BLaER1 (cell line): ENCODE measurements at regions not wholly inside any gene's neighbourhood (a gene's known extent, or its start where the extent isn't known, plus 50 kb on each side); places are given as distances from the start of the nearest gene placed in this dataset.

Source experiments
- H3K27ac ChIP-seq: shearing (Covaris generic); formaldehyde crosslinking; 2 replicates; pipeline ENCODE4 v1.8.1; 2022
- H3K27me3 ChIP-seq: shearing (Covaris generic); formaldehyde crosslinking; 2 replicates; pipeline ENCODE4 v1.8.1; 2022
- H3K36me3 ChIP-seq: shearing (Covaris generic); formaldehyde crosslinking; 2 replicates; pipeline ENCODE4 v1.8.1; 2022
- H3K4me1 ChIP-seq: shearing (Covaris generic); formaldehyde crosslinking; 2 replicates; pipeline ENCODE4 v1.8.1; 2022
- H3K4me2 ChIP-seq: shearing (Covaris generic); formaldehyde crosslinking; 2 replicates; pipeline ENCODE4 v1.8.1; 2022
- H3K4me3 ChIP-seq: shearing (Covaris generic); formaldehyde crosslinking; 2 replicates; pipeline ENCODE4 v1.8.1; 2022
- H3K9ac ChIP-seq: shearing (Covaris generic); formaldehyde crosslinking; 2 replicates; pipeline ENCODE4 v1.8.1; 2022
- H3K9me3 ChIP-seq: shearing (Covaris generic); formaldehyde crosslinking; 2 replicates; pipeline ENCODE4 v1.8.1; 2022
- H4K20me1 ChIP-seq: shearing (Covaris generic); formaldehyde crosslinking; 2 replicates; pipeline ENCODE4 v1.8.1; 2022
- Cebpa-rat ChIP-seq: shearing (Covaris generic); IDR thresholded peaks from 2 replicates; pipeline ENCODE4 v1.8.1; 2022

DNA sequence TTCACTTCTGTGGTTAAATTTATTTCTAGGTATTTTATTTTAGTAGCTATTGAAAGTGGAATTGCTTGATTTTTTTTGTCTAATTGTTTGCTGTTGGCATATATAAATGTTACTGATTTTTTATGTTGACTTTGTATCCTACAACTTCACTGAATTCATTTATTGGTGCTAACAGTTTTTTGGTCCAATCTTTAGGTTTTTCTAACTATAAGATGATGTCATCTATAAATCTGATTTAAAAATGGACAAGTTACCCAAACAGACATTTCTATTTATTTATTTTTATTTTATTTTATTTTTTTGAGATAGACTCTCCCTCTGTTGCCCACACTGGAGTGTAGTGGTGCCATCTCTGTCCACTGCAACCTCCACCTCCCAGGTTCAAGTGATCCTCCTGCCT lies 162.3 kb downstream of the COX7C start:
- no peak for TF ChIP-seq Cebpa-rat
- H3K27me3 ChIP-seq: no peaks in the 10 kb centered on the region
- H3K4me1 ChIP-seq: no peaks in the 10 kb centered on the region

DNA sequence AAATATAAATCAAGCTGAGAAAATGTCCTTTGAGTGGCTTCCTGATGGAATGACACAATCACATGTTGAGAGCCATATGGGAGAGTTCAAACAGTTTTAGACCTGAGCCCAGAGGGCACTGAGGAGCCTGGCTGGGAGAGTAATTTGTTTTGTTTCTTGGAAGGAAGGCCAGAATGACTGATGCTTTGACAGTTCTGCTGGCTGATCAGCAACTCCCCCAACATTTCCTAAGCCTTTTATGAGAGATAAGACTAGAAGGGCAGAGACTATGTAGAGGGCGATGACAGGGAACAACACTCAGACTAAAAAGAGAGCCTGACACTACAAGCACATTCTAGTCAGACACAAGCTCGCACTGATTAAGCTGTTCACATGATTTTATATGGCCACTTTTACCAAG lies 169.2 kb downstream of the COX7C start:
- no peak overlapping the region for H3K9ac ChIP-seq
- H3K9me3 ChIP-seq: no peaks in the 10 kb centered on the region
- H3K4me2 ChIP-seq: no peak overlapping the region
- H3K27ac ChIP-seq: no peak overlapping the region
- no peaks in the 10 kb centered on the region for H3K36me3 ChIP-seq
- no peak for TF ChIP-seq Cebpa-rat
- no peaks in the 10 kb centered on the region for H3K27me3 ChIP-seq
- H3K4me1 ChIP-seq: no peaks in the 10 kb centered on the region
- H3K4me3 ChIP-seq: no peak overlapping the region
- no peaks in the 10 kb centered on the region for H4K20me1 ChIP-seq

More for the DNA sequence above, 162.3 kb downstream of the COX7C start:
- H3K4me3 ChIP-seq: no peak overlapping the region
- no peak overlapping the region for H3K4me2 ChIP-seq
- no peaks in the 10 kb centered on the region for H4K20me1 ChIP-seq
- H3K9me3 ChIP-seq: no peaks in the 10 kb centered on the region
- H3K27ac ChIP-seq: no peak overlapping the region
- no peaks in the 10 kb centered on the region for H3K36me3 ChIP-seq
- H3K9ac ChIP-seq: no peak overlapping the region

DNA sequence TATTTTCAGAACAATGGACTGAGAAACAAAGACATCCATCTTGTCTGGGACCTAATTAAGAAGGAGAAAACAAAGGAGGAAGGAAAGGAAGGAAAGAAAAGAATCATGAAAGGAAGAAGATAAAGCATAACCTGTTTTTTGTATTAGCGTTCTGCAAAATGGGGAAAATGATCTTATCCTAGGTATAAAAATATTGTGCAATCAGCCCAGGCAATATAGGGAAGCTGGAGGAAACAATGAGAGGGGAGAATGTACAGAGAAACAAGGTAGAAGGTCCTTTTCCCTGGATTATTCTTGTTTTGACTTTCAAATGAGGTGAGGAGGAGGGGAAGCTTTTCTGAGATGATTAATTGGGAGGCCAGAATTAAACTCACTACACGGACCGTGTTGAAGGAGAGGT lies 177.9 kb downstream of the COX7C start:
- Histone ChIP-seq H4K20me1 (no peaks in the 10 kb centered on the region), H3K4me1 (no peaks in the 10 kb centered on the region), H3K27ac (no peak overlapping the region), H3K27me3 (no peaks in the 10 kb centered on the region), H3K4me2 (no peak overlapping the region), H3K36me3 (no peaks in the 10 kb centered on the region), H3K9ac (no peak overlapping the region), H3K4me3 (no peak overlapping the region), H3K9me3 (no peaks in the 10 kb centered on the region)
- no peak for TF ChIP-seq Cebpa-rat

DNA sequence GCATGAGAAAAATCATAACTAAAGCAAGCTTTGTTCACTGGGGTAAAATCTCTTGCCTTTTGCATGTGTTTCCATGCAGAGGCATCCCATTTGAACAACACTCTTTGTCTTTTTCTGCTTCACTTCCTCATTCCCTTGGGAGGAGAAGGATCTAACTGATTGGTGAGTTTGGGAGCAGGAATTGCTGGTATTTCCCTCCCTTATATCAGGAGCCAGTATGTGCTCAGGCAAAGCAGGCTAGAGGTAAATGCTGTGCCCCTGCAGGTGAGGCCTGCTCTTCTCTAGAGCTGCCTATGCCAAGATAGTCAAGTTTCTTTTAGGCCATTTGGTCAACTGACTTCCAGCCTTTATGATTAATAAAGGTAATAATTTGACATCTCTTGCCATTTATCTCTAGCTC lies 179.9 kb downstream of the COX7C start:
- H3K4me1 ChIP-seq: no peaks in the 10 kb centered on the region
- no peaks in the 10 kb centered on the region for H3K9me3 ChIP-seq
- H3K27me3 ChIP-seq: no peaks in the 10 kb centered on the region
- no peak overlapping the region for H3K27ac ChIP-seq
- no peak overlapping the region for H3K9ac ChIP-seq
- H4K20me1 ChIP-seq: no peaks in the 10 kb centered on the region
- no peak overlapping the region for H3K4me3 ChIP-seq
- no peaks in the 10 kb centered on the region for H3K36me3 ChIP-seq
- no peak overlapping the region for H3K4me2 ChIP-seq
- no peak for TF ChIP-seq Cebpa-rat

DNA sequence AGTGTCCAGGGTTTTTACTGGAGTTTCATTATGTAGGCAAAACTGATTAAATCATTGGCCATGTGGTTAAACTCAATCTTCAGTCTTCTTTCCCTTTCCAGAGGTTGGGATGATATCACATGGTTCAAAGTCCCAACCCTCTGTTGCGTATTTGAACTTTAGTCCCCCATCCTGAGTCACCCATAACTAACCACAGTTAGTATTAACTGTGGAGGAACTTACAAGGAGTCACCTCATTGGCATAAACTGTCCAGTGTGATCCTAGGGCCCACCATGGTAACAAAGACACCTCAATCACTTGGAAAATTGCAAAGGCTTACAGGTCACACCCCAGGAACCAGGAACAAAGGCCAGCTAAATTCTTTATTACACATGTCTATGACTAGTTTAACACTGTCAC lies 188.5 kb downstream of the COX7C start:
- Histone ChIP-seq H3K4me2 (no peak overlapping the region), H3K27me3 (no peaks in the 10 kb centered on the region), H3K4me3 (no peak overlapping the region), H3K9me3 (peaks cover 4% of the 10 kb centered on the region; the same call in 1 of the 2 replicates), H3K4me1 (peaks cover 12% of the 10 kb centered on the region; the same call in 1 of the 2 replicates), H3K27ac (no peak overlapping the region), H4K20me1 (no peaks in the 10 kb centered on the region), H3K36me3 (no peaks in the 10 kb centered on the region), H3K9ac (no peak overlapping the region)
- no peak for TF ChIP-seq Cebpa-rat

DNA sequence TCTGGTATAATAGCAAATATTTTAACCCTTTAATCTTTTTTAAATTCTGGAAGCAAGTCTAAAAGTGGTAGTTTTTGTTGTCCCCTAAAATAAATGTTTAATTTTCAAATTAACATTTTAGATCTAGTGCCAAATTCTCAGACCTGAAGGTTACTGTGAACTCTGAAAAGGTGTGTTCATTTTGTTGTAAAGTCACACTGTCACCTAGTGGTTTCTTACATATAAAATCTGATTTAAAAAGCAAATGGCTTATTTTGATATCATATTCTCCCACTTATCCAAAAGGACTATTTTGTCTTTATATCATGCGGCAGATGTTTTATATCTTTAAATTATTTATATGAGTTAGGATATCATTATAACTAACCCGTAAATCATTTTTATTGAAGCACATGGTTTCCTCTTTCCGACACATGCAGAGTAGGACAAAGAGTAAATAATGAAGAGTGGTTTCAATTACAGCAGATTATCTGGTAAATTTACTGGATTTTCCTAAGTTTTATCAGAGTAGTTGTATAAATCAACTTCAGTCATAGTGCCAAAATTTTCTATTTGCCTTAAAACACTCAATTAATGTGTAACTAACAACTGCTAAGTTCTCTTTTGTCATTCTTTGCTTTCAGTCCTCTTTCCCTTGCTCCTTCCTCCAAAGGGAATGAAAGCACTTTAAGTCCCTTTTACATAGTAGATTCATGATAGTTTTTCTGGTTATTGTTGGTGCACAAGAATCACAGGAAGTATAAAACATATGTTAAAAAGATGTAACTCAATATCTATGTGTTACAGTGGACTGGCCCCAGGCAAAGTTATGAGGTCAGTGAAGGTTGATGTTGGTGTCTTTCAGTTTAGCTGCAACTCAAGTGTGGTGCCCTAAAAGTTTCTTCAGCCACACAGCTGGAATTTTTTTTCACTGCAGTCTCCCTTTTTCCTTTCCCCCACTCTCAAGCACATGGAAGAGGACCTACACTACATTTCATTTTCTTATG lies 189.6 kb downstream of the COX7C start:
- Histone ChIP-seq H3K4me3 (no peak overlapping the region), H3K9ac (no peak overlapping the region), H3K4me1 (peaks cover 15% of the 10 kb centered on the region; the same call in 1 of the 2 replicates), H3K4me2 (no peak overlapping the region), H3K27ac (no peak overlapping the region), H3K36me3 (no peaks in the 10 kb centered on the region), H4K20me1 (no peaks in the 10 kb centered on the region), H3K9me3 (peaks cover 4% of the 10 kb centered on the region; the same call in 1 of the 2 replicates), H3K27me3 (no peaks in the 10 kb centered on the region)
- no peak for TF ChIP-seq Cebpa-rat

DNA sequence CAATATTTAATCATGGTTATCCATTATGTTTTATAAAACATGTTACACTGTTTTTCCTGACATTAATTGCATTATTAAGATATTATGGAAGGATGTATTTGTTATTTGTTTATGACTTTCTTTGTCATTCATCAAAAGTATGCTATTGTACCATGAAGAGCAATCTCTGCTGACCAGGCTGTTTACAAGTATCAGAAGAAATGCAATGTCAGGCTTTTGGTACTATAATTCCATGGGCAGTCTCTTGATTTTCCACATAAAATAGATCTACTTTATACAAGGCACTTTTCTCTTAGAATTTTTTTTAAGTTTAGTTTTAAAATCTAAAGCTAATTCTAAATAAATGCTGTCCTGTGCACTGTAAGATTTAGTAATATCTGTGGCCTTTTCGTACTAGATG lies 196.6 kb downstream of the COX7C start:
- Histone ChIP-seq H3K27me3 (no peaks in the 10 kb centered on the region), H3K27ac (no peak overlapping the region), H3K4me3 (no peak overlapping the region), H4K20me1 (no peaks in the 10 kb centered on the region), H3K4me1 (peaks cover 25% of the 10 kb centered on the region), H3K4me2 (no peak overlapping the region), H3K36me3 (no peaks in the 10 kb centered on the region), H3K9ac (no peak overlapping the region), H3K9me3 (no peaks in the 10 kb centered on the region)
- TF ChIP-seq Cebpa-rat: no peak

DNA sequence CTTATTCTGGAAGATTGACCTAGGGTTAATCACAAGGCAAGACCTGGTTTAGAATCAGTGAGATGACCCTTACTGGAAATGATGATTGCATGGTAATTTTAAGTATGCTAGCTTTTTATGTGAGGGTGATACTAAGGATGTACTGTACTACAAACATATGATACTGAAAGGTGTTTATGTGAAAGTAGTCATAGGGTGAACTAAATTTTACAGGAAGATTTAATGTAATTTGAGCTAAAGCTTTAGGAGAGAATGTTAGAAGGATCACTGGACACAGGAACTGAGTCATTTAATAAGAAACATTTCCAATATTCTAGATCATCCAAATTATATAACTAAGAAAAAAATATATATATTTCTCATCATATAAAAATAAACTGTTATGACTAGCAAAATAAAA lies 197.2 kb downstream of the COX7C start:
- Histone ChIP-seq H3K4me1 (peaks cover 25% of the 10 kb centered on the region), H3K9ac (no peak overlapping the region), H4K20me1 (no peaks in the 10 kb centered on the region), H3K4me3 (no peak overlapping the region), H3K27me3 (no peaks in the 10 kb centered on the region), H3K9me3 (no peaks in the 10 kb centered on the region), H3K27ac (no peak overlapping the region), H3K4me2 (no peak overlapping the region), H3K36me3 (no peaks in the 10 kb centered on the region)
- no peak for TF ChIP-seq Cebpa-rat

DNA sequence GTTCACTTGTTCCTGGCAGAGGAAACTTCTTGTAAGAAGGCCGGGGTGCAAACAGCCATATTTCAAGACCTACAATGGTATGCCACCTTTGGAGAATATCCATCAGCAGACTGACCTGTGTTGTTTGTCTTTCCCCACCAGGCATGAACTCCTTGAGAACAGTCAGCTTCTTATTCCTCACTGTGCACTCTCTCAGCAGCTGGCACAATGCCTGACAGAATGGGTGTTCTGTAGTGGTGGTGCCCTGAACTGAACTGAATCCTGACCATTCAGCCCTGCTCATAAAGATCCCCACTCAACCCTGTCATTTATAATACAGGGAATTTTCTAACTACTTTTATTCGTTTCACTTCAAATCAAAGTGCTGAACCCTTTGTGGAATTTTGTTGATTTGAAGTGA lies 206.9 kb downstream of the COX7C start:
- no peaks in the 10 kb centered on the region for H3K36me3 ChIP-seq
- H3K4me3 ChIP-seq: no peak overlapping the region
- no peaks in the 10 kb centered on the region for H3K4me1 ChIP-seq
- no peak overlapping the region for H3K4me2 ChIP-seq
- H4K20me1 ChIP-seq: no peaks in the 10 kb centered on the region
- H3K27ac ChIP-seq: no peak overlapping the region
- H3K27me3 ChIP-seq: no peaks in the 10 kb centered on the region
- H3K9me3 ChIP-seq: no peaks in the 10 kb centered on the region
- H3K9ac ChIP-seq: no peak overlapping the region
- TF ChIP-seq Cebpa-rat: no peak

DNA sequence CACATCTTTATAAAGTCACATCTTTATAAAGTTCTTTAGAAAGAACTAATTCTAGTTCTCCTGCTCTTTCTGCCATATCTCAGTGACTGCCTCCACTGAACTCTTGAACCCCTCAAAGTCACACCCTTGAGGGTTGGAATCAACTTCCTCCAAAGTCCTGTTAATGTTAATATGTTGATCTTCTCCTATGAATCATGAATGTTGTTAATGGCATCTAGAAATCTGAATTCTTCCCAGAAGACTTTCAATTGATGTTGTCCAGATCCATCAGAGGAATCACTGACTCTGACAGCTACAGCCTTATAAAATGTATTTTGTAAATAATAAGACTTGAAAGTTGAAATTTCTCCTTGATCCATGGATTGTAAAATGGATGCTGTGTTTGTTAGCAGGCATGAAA lies 213.4 kb downstream of the COX7C start:
- H3K36me3 ChIP-seq: no peaks in the 10 kb centered on the region
- no peaks in the 10 kb centered on the region for H3K4me1 ChIP-seq
- H3K9me3 ChIP-seq: no peaks in the 10 kb centered on the region
- TF ChIP-seq Cebpa-rat: no peak
- no peak overlapping the region for H3K27ac ChIP-seq
- H3K4me3 ChIP-seq: no peak overlapping the region
- H3K4me2 ChIP-seq: no peak overlapping the region
- no peaks in the 10 kb centered on the region for H4K20me1 ChIP-seq
- H3K27me3 ChIP-seq: no peaks in the 10 kb centered on the region
- H3K9ac ChIP-seq: no peak overlapping the region
